HUES48 (cell line): ENCODE measurements at regions not wholly inside any gene's neighbourhood (a gene's known extent, or its start where the extent isn't known, plus 50 kb on each side); places are given as distances from the start of the nearest gene placed in this dataset.

Experiments
- H3K27ac ChIP-seq: one replicate; pipeline ENCODE4 v1.7.0; 2013; ENCODE audit warnings: low read depth, low read length, inconsistent platforms
- H3K27me3 ChIP-seq: 2 replicates; pipeline ENCODE4 v1.6.1; 2013; ENCODE audit warnings: mild to moderate bottlenecking, low read length; ENCODE audit not compliant: control insufficient read depth, insufficient read depth
- H3K36me3 ChIP-seq: 2 replicates; pipeline ENCODE4 v1.6.1; 2013; ENCODE audit warnings: low read length; ENCODE audit not compliant: control insufficient read depth, insufficient read depth
- H3K4me1 ChIP-seq: 2 replicates; pipeline ENCODE4 v1.6.1; 2013; ENCODE audit warnings: mild to moderate bottlenecking, low read length; ENCODE audit not compliant: control insufficient read depth, insufficient read depth
- H3K4me3 ChIP-seq: 2 replicates; pipeline ENCODE4 v1.5.1; 2013; ENCODE audit warnings: mild to moderate bottlenecking, low read depth, low read length
- H3K9ac ChIP-seq: 2 replicates; pipeline ENCODE4 v1.6.1; 2013; ENCODE audit warnings: mild to moderate bottlenecking, low read depth, low read length, moderate library complexity
- H3K9me3 ChIP-seq: 2 replicates; pipeline ENCODE4 v1.6.1; 2013; ENCODE audit warnings: low read length; ENCODE audit not compliant: control insufficient read depth, insufficient read depth

- Histone ChIP-seq H3K36me3 (no peaks in the 10 kb centered on the region), H3K4me1 (peaks cover 6% of the 10 kb centered on the region), H3K9ac (no peak overlapping the region), H3K9me3 (peaks cover 9% of the 10 kb centered on the region), H3K27ac (no peak overlapping the region), H3K4me3 (no peak overlapping the region), H3K27me3 (no peaks in the 10 kb centered on the region)
These were observed 311.8 kb downstream of the RPAP3 start for GRCh38 chr12:47394070-47394469.

GRCh38 chr12:47393403-47393790 is 312.4 kb downstream of the RPAP3 start:
- H3K27ac ChIP-seq = no peak overlapping the region
- H3K4me3 ChIP-seq = no peak overlapping the region
- H3K9me3 ChIP-seq = peaks cover 9% of the 10 kb centered on the region
- no peaks in the 10 kb centered on the region for H3K27me3 ChIP-seq
- H3K9ac ChIP-seq = no peak overlapping the region
- H3K4me1 ChIP-seq = peaks cover 11% of the 10 kb centered on the region
- no peaks in the 10 kb centered on the region for H3K36me3 ChIP-seq

DNA sequence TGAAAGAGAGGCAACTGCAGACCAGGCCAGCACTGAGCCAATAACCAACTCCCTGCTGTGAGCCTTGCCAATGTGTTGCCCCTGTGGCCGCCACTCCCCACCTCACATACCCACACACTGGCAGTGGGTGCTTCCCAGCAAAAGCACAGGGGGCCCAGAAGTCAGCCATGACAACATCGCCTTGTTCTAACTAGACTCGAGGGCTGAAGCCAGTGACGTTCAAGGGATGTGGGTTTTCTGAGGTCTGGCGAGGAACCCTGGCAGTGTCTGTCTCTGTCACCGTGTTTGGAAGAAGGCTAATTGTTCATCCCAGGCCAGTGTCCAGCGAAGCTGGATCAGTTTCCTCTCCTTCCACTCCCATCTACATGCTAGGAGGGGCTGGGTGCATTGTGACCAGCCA is 311.8 kb upstream of the AMIGO2 start:
- no peaks in the 10 kb centered on the region for H3K27me3 ChIP-seq
- H3K4me3 ChIP-seq = no peak overlapping the region
- no peaks in the 10 kb centered on the region for H3K9me3 ChIP-seq
- H3K36me3 ChIP-seq = no peaks in the 10 kb centered on the region
- no peak overlapping the region for H3K27ac ChIP-seq
- peaks cover 11% of the 10 kb centered on the region for H3K4me1 ChIP-seq
- H3K9ac ChIP-seq = no peak overlapping the region

DNA sequence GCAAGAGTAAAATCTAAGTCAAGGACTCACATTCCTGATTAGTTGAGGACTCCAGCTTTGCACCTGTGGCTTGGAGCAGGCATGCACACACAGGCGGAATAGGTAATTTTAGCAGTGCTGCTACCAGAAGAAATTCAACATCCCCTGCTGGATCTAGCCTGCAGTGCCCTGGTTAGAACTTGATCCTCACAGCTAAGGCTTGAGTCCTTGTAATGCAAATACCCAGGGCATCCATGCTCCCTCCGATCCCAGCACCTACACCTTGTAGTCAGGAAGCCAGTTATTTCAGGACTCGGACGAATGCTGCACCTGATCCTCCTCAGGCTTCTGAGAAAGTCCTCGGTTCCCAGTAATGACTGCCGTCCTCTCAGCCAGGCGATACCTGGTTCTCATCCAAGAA is 309.0 kb upstream of the AMIGO2 start:
- Histone ChIP-seq H3K36me3 (no peaks in the 10 kb centered on the region), H3K4me3 (no peak overlapping the region), H3K9ac (no peak overlapping the region), H3K27me3 (no peaks in the 10 kb centered on the region), H3K27ac (no peak overlapping the region), H3K9me3 (no peaks in the 10 kb centered on the region), H3K4me1 (peaks cover 21% of the 10 kb centered on the region)

DNA sequence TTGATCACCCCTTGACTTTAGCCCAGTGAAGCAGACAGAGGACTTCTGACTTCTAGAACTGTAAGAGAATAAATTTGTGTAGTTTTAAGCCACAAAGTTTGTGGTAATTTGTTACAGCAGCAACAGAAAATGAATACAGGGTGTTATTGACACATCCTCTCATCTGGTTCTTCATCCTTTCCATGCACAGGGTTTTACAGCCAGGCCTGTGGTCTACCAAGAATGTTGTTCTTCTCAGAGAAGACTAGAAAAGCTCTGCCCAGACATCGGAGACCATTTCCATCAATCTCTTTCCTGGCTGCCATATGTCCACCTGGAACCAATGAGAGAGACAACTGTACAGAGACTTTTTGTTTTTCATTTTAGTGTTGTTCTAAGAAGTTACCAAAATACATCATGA is 308.2 kb upstream of the AMIGO2 start:
- Histone ChIP-seq H3K36me3 (no peaks in the 10 kb centered on the region), H3K9me3 (no peaks in the 10 kb centered on the region), H3K27me3 (no peaks in the 10 kb centered on the region), H3K27ac (no peak overlapping the region), H3K4me1 (peaks cover 21% of the 10 kb centered on the region), H3K4me3 (no peak overlapping the region), H3K9ac (no peak overlapping the region)

DNA sequence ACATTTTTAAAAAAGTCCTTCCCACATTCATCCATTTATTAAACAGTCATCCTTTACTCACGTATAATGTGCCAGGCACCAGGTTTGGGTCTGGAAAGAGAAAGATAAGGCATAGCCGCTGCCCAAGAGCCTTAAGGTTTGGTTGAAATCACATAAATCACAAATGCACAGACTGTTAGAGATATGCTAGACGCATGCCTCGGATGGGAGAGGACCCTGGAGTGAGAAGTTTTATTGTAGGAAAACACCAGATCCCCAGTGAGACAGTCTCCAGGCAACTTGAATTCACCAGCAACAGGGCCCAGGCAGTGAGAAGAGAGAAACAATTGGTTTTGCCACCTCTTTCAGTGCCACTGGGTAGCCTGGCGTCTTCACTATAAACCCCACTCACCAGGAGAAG is 305.9 kb upstream of the AMIGO2 start:
- Histone ChIP-seq H3K27me3 (no peaks in the 10 kb centered on the region), H3K9ac (no peak overlapping the region), H3K4me3 (no peak overlapping the region), H3K4me1 (peaks cover 21% of the 10 kb centered on the region), H3K9me3 (no peaks in the 10 kb centered on the region), H3K27ac (no peak overlapping the region), H3K36me3 (no peaks in the 10 kb centered on the region)

- Histone ChIP-seq H3K4me1 (peaks cover 17% of the 10 kb centered on the region), H3K27ac (no peak overlapping the region), H3K9ac (no peak overlapping the region), H3K9me3 (no peaks in the 10 kb centered on the region), H3K36me3 (no peaks in the 10 kb centered on the region), H3K4me3 (no peak overlapping the region), H3K27me3 (no peaks in the 10 kb centered on the region)
These were observed 304.2 kb upstream of the AMIGO2 start for GRCh38 chr12:47383942-47384341.

DNA sequence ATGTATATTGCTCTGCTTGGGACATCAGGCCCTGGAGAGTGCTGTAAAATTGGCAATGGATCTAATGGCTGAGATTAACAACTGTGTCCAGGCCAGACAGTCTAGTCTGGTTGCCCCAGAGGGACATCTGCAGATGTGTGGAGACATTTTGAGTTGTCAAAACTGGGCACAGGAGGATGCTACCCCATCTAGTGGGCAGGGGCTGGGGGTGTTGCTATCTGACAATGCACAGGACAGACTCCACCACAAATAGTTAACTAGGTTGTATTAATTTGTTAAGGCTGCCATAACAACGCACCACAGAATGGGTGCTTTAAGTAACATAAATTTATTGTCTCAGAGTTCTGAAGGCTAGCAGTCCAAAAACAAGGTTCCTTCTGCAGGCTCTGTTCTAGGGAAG is 302.5 kb upstream of the AMIGO2 start:
- Histone ChIP-seq H3K4me1 (peaks cover 13% of the 10 kb centered on the region), H3K27ac (no peak overlapping the region), H3K27me3 (no peaks in the 10 kb centered on the region), H3K9ac (no peak overlapping the region), H3K9me3 (no peaks in the 10 kb centered on the region), H3K4me3 (no peak overlapping the region), H3K36me3 (no peaks in the 10 kb centered on the region)

GRCh38 chr12:47378907-47379306 is 299.1 kb upstream of the AMIGO2 start:
- no peaks in the 10 kb centered on the region for H3K9me3 ChIP-seq
- no peaks in the 10 kb centered on the region for H3K27me3 ChIP-seq
- H3K9ac ChIP-seq = no peak overlapping the region
- H3K4me3 ChIP-seq = no peak overlapping the region
- H3K36me3 ChIP-seq = no peaks in the 10 kb centered on the region
- no peak overlapping the region for H3K27ac ChIP-seq
- no peaks in the 10 kb centered on the region for H3K4me1 ChIP-seq

DNA sequence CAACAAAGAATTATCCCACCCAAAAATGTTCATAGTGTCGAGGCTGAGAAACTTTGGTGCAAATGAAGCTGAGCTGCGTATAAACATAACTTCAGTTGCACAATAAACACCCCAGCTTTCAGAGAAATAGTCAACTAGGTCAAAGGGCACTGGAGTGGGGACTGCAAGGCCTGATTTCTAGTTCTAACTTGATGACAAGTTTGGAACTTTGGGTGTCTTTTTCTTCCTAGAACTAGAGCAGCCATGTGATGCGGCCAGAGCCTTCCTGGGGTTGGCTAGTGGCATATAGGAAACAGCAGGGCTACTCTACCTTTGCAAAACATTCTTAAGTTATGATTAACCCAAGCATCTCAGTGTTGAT is 298.4 kb upstream of the AMIGO2 start:
- Histone ChIP-seq H3K27me3 (no peaks in the 10 kb centered on the region), H3K36me3 (no peaks in the 10 kb centered on the region), H3K9ac (no peak overlapping the region), H3K27ac (no peak overlapping the region), H3K4me1 (no peaks in the 10 kb centered on the region), H3K4me3 (no peak overlapping the region), H3K9me3 (no peaks in the 10 kb centered on the region)

GRCh38 chr12:47377414-47378221 is 297.9 kb upstream of the AMIGO2 start:
- Histone ChIP-seq H3K27ac (no peak overlapping the region), H3K9ac (no peak overlapping the region), H3K4me3 (no peak overlapping the region), H3K9me3 (no peaks in the 10 kb centered on the region), H3K36me3 (no peaks in the 10 kb centered on the region), H3K27me3 (no peaks in the 10 kb centered on the region), H3K4me1 (no peaks in the 10 kb centered on the region)
